ENCODE measurements at regions not wholly inside any gene's neighbourhood (a gene's known extent, or its start where the extent isn't known, plus 50 kb on each side); places are given as distances from the start of the nearest gene placed in this dataset.

DNA sequence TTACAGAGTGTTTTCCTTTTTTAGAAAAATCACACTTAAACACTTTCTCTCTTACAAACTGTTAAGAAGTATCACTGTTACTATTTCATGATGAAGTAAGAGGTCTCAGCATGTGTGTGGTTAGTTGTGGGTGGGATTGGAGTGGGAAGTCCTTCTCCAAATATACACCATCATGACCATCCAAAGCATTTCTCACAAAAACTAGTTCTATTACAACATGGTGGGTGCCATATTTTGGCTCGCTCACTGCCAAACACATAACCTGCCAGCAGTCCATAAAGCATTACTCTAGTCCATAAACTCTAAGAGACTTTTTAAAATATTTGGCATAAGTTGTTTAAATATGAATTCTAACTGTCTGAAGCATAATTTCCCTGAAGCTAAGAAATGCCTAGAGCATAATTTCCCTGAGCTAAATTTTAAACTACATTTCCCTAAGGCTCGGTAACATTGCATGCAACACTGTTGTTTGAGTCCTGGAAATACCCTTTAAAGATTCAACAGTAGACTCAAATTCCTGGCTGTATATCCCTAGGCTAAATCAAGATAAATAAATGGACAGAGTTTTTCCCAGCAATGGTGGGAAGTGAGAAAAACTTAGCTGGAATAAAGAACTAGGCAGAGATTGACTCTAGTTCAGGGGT, 415.0 kb upstream of the INTU start:
- Histone ChIP-seq H3K27me3 (replicated peaks in 1 of 7) (no peaks in the 10 kb centered on the region), H3K27ac (no peak overlapping the region), H3K4me1 (peaks cover 0 to 7% (median 0%) of the 10 kb centered on the region in 6 donors), H3K4me3 (no peak overlapping the region), H3K9me3 (peaks cover 0 to 18% (median 4%) of the 10 kb centered on the region in 8 donors), H3K36me3 (no peaks in the 10 kb centered on the region)
- WGBS, 5 donors: 85 to 91% (median 88%) methylated on average over 2 of the region's 2 CpGs
- intact Hi-C loops (cut with DNase I; ENCODE audit: low total_unique reads): no loop called here
- DNase-seq: no peak
- TF ChIP-seq POLR2AphosphoS5 (IDR thresholded peaks at IDR 0.05): no peak
- TF ChIP-seq POLR2A (IDR thresholded peaks at IDR 0.05): no peak
- TF ChIP-seq, protein P1, sequence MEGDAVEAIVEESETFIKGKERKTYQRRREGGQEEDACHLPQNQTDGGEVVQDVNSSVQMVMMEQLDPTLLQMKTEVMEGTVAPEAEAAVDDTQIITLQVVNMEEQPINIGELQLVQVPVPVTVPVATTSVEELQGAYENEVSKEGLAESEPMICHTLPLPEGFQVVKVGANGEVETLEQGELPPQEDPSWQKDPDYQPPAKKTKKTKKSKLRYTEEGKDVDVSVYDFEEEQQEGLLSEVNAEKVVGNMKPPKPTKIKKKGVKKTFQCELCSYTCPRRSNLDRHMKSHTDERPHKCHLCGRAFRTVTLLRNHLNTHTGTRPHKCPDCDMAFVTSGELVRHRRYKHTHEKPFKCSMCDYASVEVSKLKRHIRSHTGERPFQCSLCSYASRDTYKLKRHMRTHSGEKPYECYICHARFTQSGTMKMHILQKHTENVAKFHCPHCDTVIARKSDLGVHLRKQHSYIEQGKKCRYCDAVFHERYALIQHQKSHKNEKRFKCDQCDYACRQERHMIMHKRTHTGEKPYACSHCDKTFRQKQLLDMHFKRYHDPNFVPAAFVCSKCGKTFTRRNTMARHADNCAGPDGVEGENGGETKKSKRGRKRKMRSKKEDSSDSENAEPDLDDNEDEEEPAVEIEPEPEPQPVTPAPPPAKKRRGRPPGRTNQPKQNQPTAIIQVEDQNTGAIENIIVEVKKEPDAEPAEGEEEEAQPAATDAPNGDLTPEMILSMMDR (IDR thresholded peaks at IDR 0.05 in 8 of 11, conservative IDR thresholded peaks at IDR 0.05 in 3 of 11): no peak

DNA sequence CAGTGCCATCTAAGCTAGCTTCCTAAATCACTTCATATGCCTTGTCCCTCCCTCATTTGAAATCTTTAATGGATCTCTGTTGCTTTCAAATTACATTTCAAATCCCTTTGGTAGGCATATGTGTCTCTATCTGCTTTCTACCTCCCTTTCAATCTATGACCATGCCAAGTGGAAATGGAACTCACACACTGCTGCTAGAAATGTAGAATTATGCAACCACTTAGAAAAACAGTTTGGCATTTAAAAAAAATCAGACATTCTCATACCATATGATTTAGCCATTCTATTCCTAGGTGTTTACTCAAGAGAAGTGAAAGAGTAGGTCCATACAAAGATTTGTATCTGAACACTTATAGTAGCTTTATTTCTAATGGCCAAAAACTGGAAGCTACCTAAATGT, 413.5 kb upstream of the INTU start:
- no peak overlapping the region for H3K4me3 ChIP-seq
- peaks cover 0 to 20% (median 5%) of the 10 kb centered on the region in 8 donors for H3K9me3 ChIP-seq
- no peak overlapping the region for H3K27ac ChIP-seq
- TF ChIP-seq POLR2AphosphoS5 (IDR thresholded peaks at IDR 0.05) (no peak), POLR2A (IDR thresholded peaks at IDR 0.05) (no peak)
- TF ChIP-seq, protein P1 (IDR thresholded peaks at IDR 0.05 in 8 of 11, conservative IDR thresholded peaks at IDR 0.05 in 3 of 11): no peak
- DNase-seq: no peak
- H3K36me3 ChIP-seq: no peaks in the 10 kb centered on the region
- peaks cover 0 to 3% (median 0%) of the 10 kb centered on the region in 6 donors for H3K4me1 ChIP-seq
- H3K27me3 ChIP-seq (replicated peaks in 1 of 7): no peaks in the 10 kb centered on the region
- intact Hi-C loops (cut with DNase I; ENCODE audit: low total_unique reads): no loop called here

DNA sequence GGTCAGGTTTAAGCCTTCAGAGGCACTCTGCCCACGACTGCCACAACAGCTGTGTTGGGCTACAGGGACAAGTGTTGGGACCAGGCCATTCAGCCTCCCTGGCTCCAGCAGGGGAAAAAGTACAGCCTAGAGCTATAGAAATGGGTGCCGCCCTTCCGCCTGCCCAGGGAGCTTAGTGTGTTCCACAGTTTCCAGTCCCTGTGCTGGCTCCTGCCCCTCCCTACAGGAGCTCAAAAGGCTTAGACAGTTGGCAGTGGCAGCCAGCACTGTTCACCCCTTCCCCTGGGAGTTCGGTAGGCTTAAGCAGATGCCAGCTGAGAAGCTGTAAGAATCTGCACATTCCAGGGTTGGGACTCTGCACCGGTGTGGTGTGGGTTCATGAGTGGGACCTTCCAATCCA, 408.2 kb upstream of the INTU start:
- no peak for DNase-seq
- H3K36me3 ChIP-seq: no peaks in the 10 kb centered on the region
- TF ChIP-seq POLR2AphosphoS5 (IDR thresholded peaks at IDR 0.05) (no peak), POLR2A (IDR thresholded peaks at IDR 0.05) (no peak)
- TF ChIP-seq, protein P1 (IDR thresholded peaks at IDR 0.05 in 8 of 11, conservative IDR thresholded peaks at IDR 0.05 in 3 of 11): no peak
- H3K27ac ChIP-seq: no peak overlapping the region
- H3K9me3 ChIP-seq: peaks cover 0 to 29% (median 7%) of the 10 kb centered on the region in 8 donors
- no peaks in the 10 kb centered on the region for H3K4me1 ChIP-seq
- intact Hi-C loops (cut with DNase I; ENCODE audit: low total_unique reads): no loop called here
- no peaks in the 10 kb centered on the region for H3K27me3 ChIP-seq (replicated peaks in 1 of 7)
- 74 to 90% (median 84%) methylated on average over 4 to 5 of the region's 5 CpGs for WGBS, 5 donors
- H3K4me3 ChIP-seq: no peak overlapping the region

DNA sequence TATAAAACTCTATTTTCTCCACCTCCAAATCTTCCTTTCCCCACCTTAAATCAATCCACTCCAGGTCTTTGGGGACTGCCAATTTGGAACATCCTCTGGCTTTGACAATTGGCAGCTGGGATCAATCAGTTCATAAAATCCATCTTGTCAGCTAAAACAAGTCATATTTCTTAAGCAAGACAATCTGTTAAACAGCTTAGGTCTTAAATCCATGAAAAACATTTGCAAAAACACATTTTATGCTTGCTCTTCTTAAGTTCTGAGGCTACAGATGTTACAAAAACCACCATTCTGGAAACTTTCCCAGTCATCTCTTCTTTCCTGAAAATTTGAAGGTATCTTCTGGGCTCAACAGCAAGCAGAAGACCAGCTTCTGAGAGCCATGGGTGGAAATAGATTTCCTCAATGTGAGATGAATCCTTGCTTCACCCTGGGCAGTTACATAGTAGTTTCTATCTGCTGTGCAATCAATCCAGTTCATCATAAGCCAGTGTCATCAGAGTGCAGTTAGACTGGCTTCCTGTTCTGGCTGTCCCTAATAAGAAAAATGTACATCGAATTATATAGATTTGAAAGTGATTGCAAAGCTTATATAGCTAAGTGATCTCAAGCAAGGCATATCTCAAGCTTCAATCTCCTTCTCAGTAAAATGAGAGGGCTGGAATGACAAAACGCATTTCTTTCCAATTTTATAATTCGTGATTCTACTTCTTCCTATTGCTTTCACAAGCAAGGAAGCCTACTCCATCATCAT, 402.7 kb upstream of the INTU start:
- Histone ChIP-seq H3K9me3 (peaks cover 0 to 8% (median 0%) of the 10 kb centered on the region in 8 donors), H3K36me3 (no peaks in the 10 kb centered on the region), H3K27me3 (replicated peaks in 1 of 7) (no peaks in the 10 kb centered on the region), H3K4me1 (no peaks in the 10 kb centered on the region), H3K27ac (no peak overlapping the region), H3K4me3 (no peak overlapping the region)
- no peak for DNase-seq
- intact Hi-C loops (cut with DNase I; ENCODE audit: low total_unique reads): no loop called here
- WGBS, 5 donors: 74 to 82% (median 79%) methylated on average over 3 of the region's 3 CpGs
- TF ChIP-seq POLR2A (IDR thresholded peaks at IDR 0.05): no peak
- TF ChIP-seq POLR2AphosphoS5 (IDR thresholded peaks at IDR 0.05): no peak
- TF ChIP-seq, protein P1 (IDR thresholded peaks at IDR 0.05 in 8 of 11, conservative IDR thresholded peaks at IDR 0.05 in 3 of 11): no peak

Data from spleen (tissue), 11 donors.